GM19452 (cell line): ENCODE measurements at regions not wholly inside any gene's neighbourhood (a gene's known extent, or its start where the extent isn't known, plus 50 kb on each side); places are given as distances from the start of the nearest gene placed in this dataset.
"Not testable (repeated sequence)": the region's sequence is repeated elsewhere in the genome, so short reads cannot be mapped to it uniquely, and the experiment has no call there.

Experiments
- ATAC-seq: cut with Tn5 transposase; IDR thresholded peaks from one replicate; pipeline ENCODE4 v1.9.1; 2021; ENCODE audit not compliant: unreplicated experiment

GRCh38 chrX:63470506-63470905 lies 119.4 kb upstream of the SPIN4 start:
- no peak for ATAC-seq

GRCh38 chrX:63466690-63467089 lies 115.6 kb upstream of the SPIN4 start:
- no peak for ATAC-seq

- no peak for ATAC-seq
Observed at GRCh38 chrX:63458981-63459380, 107.8 kb upstream of the SPIN4 start.

GRCh38 chrX:63453571-63453970 lies 102.4 kb upstream of the SPIN4 start:
- no peak for ATAC-seq

GRCh38 chrX:63441717-63442116 lies 90.6 kb upstream of the SPIN4 start:
- no peak for ATAC-seq

- no peak for ATAC-seq
Observed at GRCh38 chrX:63439580-63439979, 88.4 kb upstream of the SPIN4 start.

- no peak for ATAC-seq
Observed at GRCh38 chrX:63436865-63437264, 85.7 kb upstream of the SPIN4 start.

- ATAC-seq, result no peak
Observed at GRCh38 chrX:63434665-63435064, 83.5 kb upstream of the SPIN4 start.

- no peak for ATAC-seq
Observed at GRCh38 chrX:63434206-63434605, 83.1 kb upstream of the SPIN4 start.

GRCh38 chrX:63430026-63430425 lies 78.9 kb upstream of the SPIN4 start:
- ATAC-seq, result no peak

- ATAC-seq, result no peak
Observed at GRCh38 chrX:63428348-63428747, 77.2 kb upstream of the SPIN4 start.

GRCh38 chrX:63426519-63426918 lies 75.4 kb upstream of the SPIN4 start:
- no peak for ATAC-seq

GRCh38 chrX:63424063-63424462 lies 72.9 kb upstream of the SPIN4 start:
- no peak for ATAC-seq

- ATAC-seq, result no peak
Observed at GRCh38 chrX:63421411-63421810, 70.3 kb upstream of the SPIN4 start.

GRCh38 chrX:63418211-63418610 lies 67.1 kb upstream of the SPIN4 start:
- no peak for ATAC-seq

GRCh38 chrX:63417649-63418048 lies 66.5 kb upstream of the SPIN4 start:
- no peak for ATAC-seq

GRCh38 chrX:63409934-63410333 lies 58.8 kb upstream of the SPIN4 start:
- ATAC-seq, result not testable (repeated sequence)

- no peak for ATAC-seq
Observed at GRCh38 chrX:63408050-63408449, 56.9 kb upstream of the SPIN4 start.

GRCh38 chrX:63404332-63404731 lies 53.2 kb upstream of the SPIN4 start:
- ATAC-seq, result no peak

GRCh38 chrX:63402106-63402505 lies 51.0 kb upstream of the SPIN4 start:
- no peak for ATAC-seq
